ENCODE measurements at regions not wholly inside any gene's neighbourhood (a gene's known extent, or its start where the extent isn't known, plus 50 kb on each side); places are given as distances from the start of the nearest gene placed in this dataset.
"Not testable (repeated sequence)": the region's sequence is repeated elsewhere in the genome, so short reads cannot be mapped to it uniquely, and the experiment has no call there.

DNA sequence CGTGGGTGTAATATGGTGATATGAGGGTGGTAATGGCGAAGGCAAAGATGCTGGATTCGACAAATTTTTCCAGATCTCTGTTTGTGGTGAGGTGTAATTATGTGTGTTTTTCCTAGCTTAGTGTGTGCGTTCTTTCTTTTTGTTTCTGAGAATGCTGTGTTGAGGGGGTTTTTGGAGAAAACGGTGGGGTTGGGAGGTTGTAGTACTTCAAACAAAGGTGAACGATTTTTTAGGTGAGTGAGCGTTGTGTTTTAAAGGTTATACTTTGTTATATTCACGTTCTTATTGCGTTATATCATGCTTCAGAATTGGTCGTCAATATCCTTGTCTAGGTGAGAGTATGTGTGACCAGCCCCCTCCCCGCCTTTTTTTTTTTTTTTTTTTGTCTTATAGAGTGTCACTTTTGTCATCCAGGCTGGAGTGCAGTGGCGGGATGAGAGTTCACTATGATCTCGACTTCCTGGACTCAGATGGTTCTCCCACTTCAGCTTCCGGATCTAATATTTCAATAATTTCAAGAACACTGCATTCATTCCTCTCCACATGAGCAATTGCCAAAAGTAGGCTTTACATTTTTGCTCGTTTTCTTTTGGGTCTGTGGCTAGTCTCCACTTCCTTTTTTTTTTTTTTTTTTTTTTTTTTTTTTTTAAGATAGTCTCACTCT, 82.2 kb upstream of the RNU2-1 start:
- intact Hi-C loops (cut with micrococcal nuclease): loop anchor here (1.0 kb wide), 7 partner anchors 45 to 318 kb away; partner anchors contain the start of genes BRCA1, NBR1, RPL27 and TMEM106A

- intact Hi-C loops (cut with micrococcal nuclease): loop anchor here (1.0 kb wide), 5 partner anchors 53 to 317 kb away; partner anchors contain the start of genes BRCA1, NBR1 and RPL27
Observed at GRCh38 chr17:43315369-43315768, 81.6 kb upstream of the RNU2-1 start.

- intact Hi-C loops (cut with micrococcal nuclease): loop anchor here (1.0 kb wide), 5 partner anchors 54 to 316 kb away; partner anchors contain the start of genes BRCA1, NBR1 and RPL27
Observed at GRCh38 chr17:43314611-43315011, 80.8 kb upstream of the RNU2-1 start.

- intact Hi-C loops (cut with micrococcal nuclease): no loop called here
Observed at GRCh38 chr17:43312011-43312410, 78.2 kb upstream of the RNU2-1 start.

DNA sequence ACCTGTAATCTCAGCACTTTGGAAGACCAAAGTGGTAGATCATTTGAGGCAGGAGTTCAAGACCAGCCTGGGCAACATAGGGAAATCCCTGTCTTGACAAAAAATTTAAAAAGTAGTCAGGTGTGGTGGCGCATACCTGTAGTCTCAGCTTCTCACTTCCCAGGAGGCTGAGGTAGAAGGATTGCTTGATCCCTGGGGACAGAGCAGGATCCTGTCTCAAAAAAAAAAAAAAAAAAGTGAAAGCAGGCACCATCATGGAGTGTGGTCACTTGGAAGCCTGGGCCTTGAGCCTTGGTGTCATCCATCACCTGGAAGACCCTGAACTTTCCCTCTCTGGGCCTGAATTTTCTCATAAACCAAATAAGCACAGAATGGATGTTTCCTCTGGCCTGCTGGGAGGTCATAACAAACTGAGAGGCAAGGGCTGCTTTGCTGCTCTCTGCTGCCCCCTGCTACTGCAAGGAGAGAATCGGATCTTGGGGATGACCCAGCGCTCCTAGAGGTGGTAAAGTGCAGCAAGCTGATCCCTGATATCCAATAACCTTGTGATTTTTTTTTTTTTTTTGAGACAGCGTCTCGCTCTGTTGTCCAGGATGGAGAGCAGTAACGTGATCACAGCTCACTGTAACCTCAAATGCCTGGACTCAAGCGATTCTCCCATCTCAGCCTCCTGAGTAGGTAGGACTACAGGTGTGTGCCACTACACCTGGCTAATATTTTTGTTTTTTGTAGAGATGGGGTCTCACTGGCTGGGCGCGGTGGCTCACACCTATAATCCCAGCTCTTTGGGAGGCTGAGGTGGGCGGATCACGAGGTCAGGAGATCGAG, 75.9 kb upstream of the RNU2-1 start:
- intact Hi-C loops (cut with micrococcal nuclease): loop anchor here (1.0 kb wide), 1 partner anchor 25 kb away; no protein-coding TSS in a partner anchor

GRCh38 chr17:43308999-43309398, 75.2 kb upstream of the RNU2-1 start:
- intact Hi-C loops (cut with micrococcal nuclease): no loop called here

GRCh38 chr17:43304792-43305191, 71.0 kb upstream of the RNU2-1 start:
- intact Hi-C loops (cut with micrococcal nuclease): not testable (repeated sequence)

- intact Hi-C loops (cut with micrococcal nuclease): not testable (repeated sequence)
Observed at GRCh38 chr17:43303049-43303448, 69.3 kb upstream of the RNU2-1 start.

GRCh38 chr17:43299300-43300076, 65.7 kb upstream of the RNU2-1 start:
- intact Hi-C loops (cut with micrococcal nuclease): not testable (repeated sequence)

- intact Hi-C loops (cut with micrococcal nuclease): not testable (repeated sequence)
Observed at GRCh38 chr17:43289670-43290069, 55.9 kb upstream of the RNU2-1 start.

- intact Hi-C loops (cut with micrococcal nuclease): not testable (repeated sequence)
Observed at GRCh38 chr17:43283606-43284005, 49.8 kb upstream of the RNU2-1 start.

Measured in T-helper 1 cell treated with Interleukin-12 subunit alpha and Interleukin-12 subunit beta and Interleukin-4 antibody, amounts not matched to agents 30 ng/mL and 1 ng/mL, for 36 hours (primary cell).